ENCODE measurements at regions not wholly inside any gene's neighbourhood (a gene's known extent, or its start where the extent isn't known, plus 50 kb on each side); places are given as distances from the start of the nearest gene placed in this dataset.

- intact Hi-C loops (cut with micrococcal nuclease; ENCODE audit: unreplicated experiment), result no loop called here
- Histone ChIP-seq H3K4me3 (ENCODE audit: low read depth, low read length, poor library complexity, severe bottlenecking) (no peak overlapping the region), H3K27ac (ENCODE audit: low read depth, low read length, poor library complexity, severe bottlenecking) (no peak overlapping the region), H3K27me3 (replicated peaks; ENCODE audit: insufficient read depth, low read depth, low read length, poor library complexity) (no peaks in the 10 kb centered on the region), H3K9me3 (ENCODE audit: low read depth, low read length, poor library complexity, severe bottlenecking) (peaks cover 10% of the 10 kb centered on the region), H3K4me1 (ENCODE audit: insufficient read depth, low read length, poor library complexity, severe bottlenecking) (no peaks in the 10 kb centered on the region), H3K36me3 (ENCODE audit: insufficient read depth, low read length, poor library complexity, severe bottlenecking) (no peaks in the 10 kb centered on the region)
- CTCF ChIA-PET, result no interaction called here
- TF ChIP-seq, protein P1, sequence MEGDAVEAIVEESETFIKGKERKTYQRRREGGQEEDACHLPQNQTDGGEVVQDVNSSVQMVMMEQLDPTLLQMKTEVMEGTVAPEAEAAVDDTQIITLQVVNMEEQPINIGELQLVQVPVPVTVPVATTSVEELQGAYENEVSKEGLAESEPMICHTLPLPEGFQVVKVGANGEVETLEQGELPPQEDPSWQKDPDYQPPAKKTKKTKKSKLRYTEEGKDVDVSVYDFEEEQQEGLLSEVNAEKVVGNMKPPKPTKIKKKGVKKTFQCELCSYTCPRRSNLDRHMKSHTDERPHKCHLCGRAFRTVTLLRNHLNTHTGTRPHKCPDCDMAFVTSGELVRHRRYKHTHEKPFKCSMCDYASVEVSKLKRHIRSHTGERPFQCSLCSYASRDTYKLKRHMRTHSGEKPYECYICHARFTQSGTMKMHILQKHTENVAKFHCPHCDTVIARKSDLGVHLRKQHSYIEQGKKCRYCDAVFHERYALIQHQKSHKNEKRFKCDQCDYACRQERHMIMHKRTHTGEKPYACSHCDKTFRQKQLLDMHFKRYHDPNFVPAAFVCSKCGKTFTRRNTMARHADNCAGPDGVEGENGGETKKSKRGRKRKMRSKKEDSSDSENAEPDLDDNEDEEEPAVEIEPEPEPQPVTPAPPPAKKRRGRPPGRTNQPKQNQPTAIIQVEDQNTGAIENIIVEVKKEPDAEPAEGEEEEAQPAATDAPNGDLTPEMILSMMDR (conservative IDR thresholded peaks at IDR 0.05; ENCODE audit: low read depth, low read length), result no peak
- no peak for TF ChIP-seq EZH2 (IDR thresholded peaks at IDR 0.05; ENCODE audit: borderline replicate concordance, low read depth, low read length, poor library complexity, severe bottlenecking)
- no peak for DNase-seq (ENCODE audit: low spot score)
- POLR2A ChIA-PET (ENCODE audit: low non-redundant PET), result no interaction called here
- no TSS peak for BruUV-seq (replicated peaks)
These were observed 1247.9 kb downstream of the NXPH1 start for GRCh38 chr7:9681284-9681683.

- POLR2A ChIA-PET (ENCODE audit: low non-redundant PET), result no interaction called here
- Histone ChIP-seq H3K36me3 (ENCODE audit: insufficient read depth, low read length, poor library complexity, severe bottlenecking) (no peaks in the 10 kb centered on the region), H3K9me3 (ENCODE audit: low read depth, low read length, poor library complexity, severe bottlenecking) (peaks cover 5% of the 10 kb centered on the region), H3K4me3 (ENCODE audit: low read depth, low read length, poor library complexity, severe bottlenecking) (no peak overlapping the region), H3K4me1 (ENCODE audit: insufficient read depth, low read length, poor library complexity, severe bottlenecking) (no peaks in the 10 kb centered on the region), H3K27ac (ENCODE audit: low read depth, low read length, poor library complexity, severe bottlenecking) (no peak overlapping the region), H3K27me3 (replicated peaks; ENCODE audit: insufficient read depth, low read depth, low read length, poor library complexity) (no peaks in the 10 kb centered on the region)
- intact Hi-C loops (cut with micrococcal nuclease; ENCODE audit: unreplicated experiment), result no loop called here
- no TSS peak for BruUV-seq (replicated peaks)
- DNase-seq (ENCODE audit: low spot score), result no peak
- TF ChIP-seq EZH2 (IDR thresholded peaks at IDR 0.05; ENCODE audit: borderline replicate concordance, low read depth, low read length, poor library complexity, severe bottlenecking), result no peak
- TF ChIP-seq, protein P1 (conservative IDR thresholded peaks at IDR 0.05; ENCODE audit: low read depth, low read length), result no peak
- CTCF ChIA-PET, result no interaction called here
These were observed 1257.9 kb downstream of the NXPH1 start for GRCh38 chr7:9691286-9691685.

- Histone ChIP-seq H3K4me1 (ENCODE audit: insufficient read depth, low read length, poor library complexity, severe bottlenecking) (no peaks in the 10 kb centered on the region), H3K27me3 (replicated peaks; ENCODE audit: insufficient read depth, low read depth, low read length, poor library complexity) (no peaks in the 10 kb centered on the region), H3K27ac (ENCODE audit: low read depth, low read length, poor library complexity, severe bottlenecking) (no peak overlapping the region), H3K9me3 (ENCODE audit: low read depth, low read length, poor library complexity, severe bottlenecking) (peaks cover 15% of the 10 kb centered on the region), H3K4me3 (ENCODE audit: low read depth, low read length, poor library complexity, severe bottlenecking) (no peak overlapping the region), H3K36me3 (ENCODE audit: insufficient read depth, low read length, poor library complexity, severe bottlenecking) (no peaks in the 10 kb centered on the region)
- no peak for DNase-seq (ENCODE audit: low spot score)
- ChIA-PET CTCF (no interaction called here), POLR2A (ENCODE audit: low non-redundant PET) (no interaction called here)
- no TSS peak for BruUV-seq (replicated peaks)
- no peak for TF ChIP-seq EZH2 (IDR thresholded peaks at IDR 0.05; ENCODE audit: borderline replicate concordance, low read depth, low read length, poor library complexity, severe bottlenecking)
- TF ChIP-seq, protein P1 (conservative IDR thresholded peaks at IDR 0.05; ENCODE audit: low read depth, low read length), result no peak
- intact Hi-C loops (cut with micrococcal nuclease; ENCODE audit: unreplicated experiment), result no loop called here
These were observed 1265.0 kb downstream of the NXPH1 start for GRCh38 chr7:9698375-9698774.
